ENCODE measurements at regions not wholly inside any gene's neighbourhood (a gene's known extent, or its start where the extent isn't known, plus 50 kb on each side); places are given as distances from the start of the nearest gene placed in this dataset.

DNA sequence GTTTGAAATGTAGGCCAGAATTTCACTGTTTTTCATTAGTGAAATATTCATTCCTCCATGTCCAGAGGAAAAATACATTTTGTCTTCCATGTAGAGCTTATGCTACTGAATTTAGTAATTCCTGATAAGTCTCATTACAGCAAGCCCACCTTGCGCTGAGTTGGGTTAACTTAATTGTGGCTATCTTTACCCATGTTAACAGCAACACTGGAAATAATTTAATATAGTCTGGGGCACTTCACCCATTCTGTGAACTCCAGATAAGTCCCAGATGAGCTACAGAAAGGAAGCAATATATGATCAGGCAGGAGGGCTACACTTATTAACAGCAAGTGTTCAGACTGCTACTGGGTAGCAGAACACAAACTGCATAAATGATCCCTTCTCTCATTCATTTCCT lies 270.1 kb upstream of the CNTN4 start:
- DNase-seq (ENCODE audit: low spot score) = no peak

DNA sequence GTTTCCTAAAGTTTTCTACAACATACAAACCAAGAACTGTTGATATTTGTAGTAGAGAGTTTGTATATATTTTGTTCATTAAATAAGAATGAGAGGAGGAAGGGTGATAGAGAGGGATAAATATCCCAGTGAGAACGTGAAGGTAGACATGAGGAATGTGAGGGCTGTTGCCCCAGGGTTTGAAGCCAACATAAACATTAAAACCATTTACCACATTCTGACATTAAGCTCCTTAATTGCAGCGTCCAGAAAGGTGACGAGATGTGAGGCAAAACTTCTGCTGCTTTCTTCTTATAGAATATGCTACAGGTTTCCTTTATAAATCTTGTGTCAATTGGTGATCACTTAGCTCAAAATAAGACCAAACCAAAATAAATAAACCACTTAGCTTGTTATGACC lies 267.8 kb upstream of the CNTN4 start:
- DNase-seq (ENCODE audit: low spot score) = no peak

DNA sequence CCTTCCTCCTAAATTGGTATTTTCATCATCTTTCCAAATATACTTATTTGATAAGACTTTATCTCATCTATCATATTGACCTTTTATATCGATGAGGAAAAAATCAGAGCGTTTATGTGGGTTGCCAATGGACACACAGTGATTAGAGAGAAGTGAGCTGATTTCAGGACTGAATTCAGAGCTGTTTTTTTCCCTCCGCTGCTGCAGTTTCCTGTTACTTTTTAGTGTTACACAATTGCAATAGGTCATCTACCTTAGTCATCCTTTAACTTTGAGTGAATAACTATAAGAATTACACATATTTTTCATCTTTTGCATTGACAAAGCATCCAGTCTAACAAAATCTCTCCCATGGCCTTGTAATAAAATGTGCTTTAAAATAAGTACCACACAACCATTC lies 266.3 kb upstream of the CNTN4 start:
- DNase-seq (ENCODE audit: low spot score) = no peak

GRCh38 chr3:1843111-1843510 lies 255.6 kb upstream of the CNTN4 start:
- no peak for DNase-seq (ENCODE audit: low spot score)

DNA sequence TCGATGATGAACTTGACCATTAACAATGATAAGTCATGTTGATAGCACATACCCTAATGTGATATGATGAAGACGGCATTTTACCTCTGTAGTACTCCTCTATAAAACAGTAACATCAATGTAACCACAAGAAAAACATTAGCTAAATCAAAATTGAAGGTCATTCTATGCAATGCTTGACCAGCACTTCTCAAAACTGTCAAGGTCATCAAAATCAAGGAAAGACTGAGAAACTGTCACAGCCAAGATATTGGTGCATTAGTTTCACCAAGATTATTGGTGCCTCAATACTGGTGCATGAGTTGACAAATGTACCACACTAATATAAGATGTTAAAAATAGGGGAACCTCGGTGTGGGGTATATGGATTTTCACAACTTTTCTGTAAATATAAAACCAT lies 251.1 kb upstream of the CNTN4 start:
- no peak for DNase-seq (ENCODE audit: low spot score)

DNA sequence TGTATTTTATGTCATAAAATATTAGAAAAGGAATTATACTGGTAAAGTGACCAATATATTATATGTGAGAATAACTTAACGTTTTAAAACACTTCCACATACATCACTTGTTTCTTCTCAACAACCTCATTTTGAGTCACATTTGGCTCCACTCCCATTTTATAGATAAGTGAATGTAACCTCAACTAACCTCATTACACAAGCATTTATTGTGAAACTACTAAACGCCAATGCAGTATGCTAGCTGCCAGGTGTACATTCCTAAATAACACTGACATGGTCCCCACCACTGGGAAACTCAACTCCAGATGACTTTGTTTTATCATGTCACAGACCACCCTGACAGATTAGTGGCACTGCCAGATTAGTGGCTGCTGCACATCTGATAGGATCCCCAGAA lies 249.7 kb upstream of the CNTN4 start:
- DNase-seq (ENCODE audit: low spot score) = no peak

GRCh38 chr3:1852950-1853349 lies 245.7 kb upstream of the CNTN4 start:
- no peak for DNase-seq (ENCODE audit: low spot score)

DNA sequence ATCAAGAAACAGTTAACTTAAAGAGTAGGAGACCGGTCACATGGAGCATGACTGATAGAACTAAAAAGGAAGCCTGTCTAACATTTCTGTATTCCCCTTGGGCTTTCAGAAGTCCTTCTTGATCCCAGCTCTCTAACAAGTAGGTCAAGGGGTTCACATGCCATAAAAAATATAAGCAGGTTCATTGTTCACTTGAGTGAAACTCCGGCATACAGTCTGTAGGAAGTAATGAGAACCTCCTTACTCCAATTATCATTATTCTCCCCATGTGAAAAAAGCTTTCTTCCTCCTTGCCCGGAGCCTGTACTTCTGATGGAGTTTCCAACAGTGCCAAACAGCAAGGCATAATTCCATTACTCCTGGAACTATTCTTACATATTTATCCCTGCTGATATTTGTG lies 242.8 kb upstream of the CNTN4 start:
- DNase-seq (ENCODE audit: low spot score) = no peak

DNA sequence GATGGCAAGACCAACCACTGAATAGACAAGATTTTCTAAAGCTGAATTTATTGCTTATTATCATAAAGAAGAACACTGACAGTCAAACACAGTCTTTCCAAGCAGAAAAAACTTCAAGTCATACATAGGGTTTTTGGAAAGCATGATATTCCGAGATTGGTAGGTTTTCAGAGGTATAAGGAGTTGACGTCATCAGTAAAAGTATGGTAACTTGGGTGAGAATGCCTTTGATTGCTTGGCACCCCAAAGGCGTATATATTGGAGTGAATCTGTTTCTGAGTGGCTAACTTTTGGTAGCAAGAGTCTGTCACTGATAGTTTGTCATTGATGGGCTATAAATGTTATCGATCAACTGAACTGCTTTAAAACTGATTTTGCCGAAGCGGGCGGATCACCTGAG lies 227.9 kb upstream of the CNTN4 start:
- no peak for DNase-seq (ENCODE audit: low spot score)

- DNase-seq (ENCODE audit: low spot score) = no peak
Measured at GRCh38 chr3:1883534-1883933, 215.1 kb upstream of the CNTN4 start.

DNA sequence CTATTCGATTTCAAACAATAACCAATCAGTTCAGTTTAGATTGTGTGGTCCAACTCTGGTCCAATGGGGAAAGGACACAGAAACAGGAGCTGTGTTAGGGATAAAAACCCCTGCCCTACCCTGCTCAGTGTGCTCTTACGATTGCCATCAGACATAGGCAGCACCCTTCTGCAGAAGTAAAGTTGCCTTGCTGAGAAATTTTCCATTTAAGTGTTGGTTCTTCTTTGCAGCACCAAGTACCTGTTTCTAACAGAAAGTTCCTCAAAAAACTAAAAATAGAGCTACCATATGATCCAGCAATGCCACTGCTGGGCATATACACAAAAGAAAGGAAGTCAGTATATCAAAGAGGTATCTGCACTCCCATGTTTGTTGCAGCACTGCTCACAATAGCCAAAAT lies 206.2 kb upstream of the CNTN4 start:
- DNase-seq (ENCODE audit: low spot score) = no peak

DNA sequence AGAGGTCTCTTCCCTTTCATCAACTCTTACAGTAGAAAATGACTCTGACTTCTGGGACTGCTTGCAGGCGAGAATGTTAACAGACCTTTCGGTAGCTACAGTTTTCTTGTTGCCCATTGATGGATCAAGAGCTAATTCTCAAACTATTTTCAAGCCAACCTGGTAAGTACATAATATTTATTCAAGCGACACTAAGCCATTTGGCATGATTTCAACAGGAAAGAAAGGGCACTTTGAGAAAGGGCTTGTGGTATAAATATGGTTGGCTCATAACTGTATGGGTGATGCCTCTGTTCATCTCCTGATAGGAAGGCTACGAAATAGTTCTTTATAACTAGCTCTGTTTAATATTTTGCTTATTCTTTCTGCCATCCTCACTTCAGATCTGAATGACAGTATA lies 196.2 kb upstream of the CNTN4 start:
- DNase-seq (ENCODE audit: low spot score) = no peak

- no peak for DNase-seq (ENCODE audit: low spot score)
Measured at GRCh38 chr3:1903111-1903510, 195.6 kb upstream of the CNTN4 start.

DNA sequence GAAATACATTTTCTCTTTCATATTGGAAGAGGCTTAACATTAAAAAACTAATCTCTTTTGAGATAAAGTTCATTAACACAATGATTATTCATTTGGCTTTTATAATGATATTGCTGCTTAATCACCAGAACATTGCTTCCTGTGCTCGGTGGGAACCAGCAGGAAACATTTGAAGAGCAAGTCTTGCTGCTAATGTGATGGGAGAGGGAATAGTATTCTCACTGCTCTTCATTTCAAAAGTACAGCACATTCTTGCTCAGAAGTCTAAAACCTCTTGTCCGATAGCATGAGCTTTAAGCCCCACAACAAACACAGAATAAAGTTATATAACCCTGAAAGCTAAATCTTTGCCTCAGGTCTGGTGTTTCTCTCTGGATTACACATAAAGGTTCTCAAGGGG lies 190.8 kb upstream of the CNTN4 start:
- no peak for DNase-seq (ENCODE audit: low spot score)

DNA sequence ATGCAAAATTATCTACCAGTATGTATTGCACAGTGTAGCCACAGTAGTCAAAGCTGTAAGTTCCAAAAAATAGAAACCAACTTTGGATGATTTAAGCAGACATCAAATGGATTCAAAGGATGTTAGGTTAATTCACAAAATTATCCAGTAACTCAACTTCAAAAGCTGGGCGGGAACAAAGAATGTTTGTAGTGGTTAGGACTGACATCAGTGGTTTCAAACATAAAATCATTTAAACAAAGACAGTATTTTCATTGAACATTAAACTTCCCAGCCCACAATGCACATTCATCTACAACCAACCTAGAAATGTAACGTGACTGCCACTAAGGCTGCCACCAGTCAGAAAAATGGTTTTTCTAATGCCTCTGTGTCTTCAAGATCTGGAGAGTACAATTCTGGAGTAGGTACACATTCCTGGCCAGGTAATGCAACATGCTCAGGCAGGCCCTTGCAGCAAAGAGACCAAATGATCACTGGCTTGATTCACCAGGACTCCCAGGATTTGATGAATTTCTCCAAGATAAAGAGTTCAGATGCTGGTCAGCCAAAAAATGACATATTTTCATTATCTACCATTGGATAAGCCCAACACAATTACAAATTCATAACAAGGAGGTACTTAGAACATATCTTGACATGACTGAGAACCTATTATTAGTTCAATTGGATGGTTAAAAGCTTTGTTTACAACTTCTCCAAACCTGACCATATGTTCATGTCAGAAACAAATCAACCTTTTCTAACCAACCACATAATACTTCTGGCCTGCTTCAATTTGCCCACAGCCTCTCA lies 189.8 kb upstream of the CNTN4 start:
- no peak for DNase-seq (ENCODE audit: low spot score)

- no peak for DNase-seq (ENCODE audit: low spot score)
Measured at GRCh38 chr3:1910322-1910721, 188.3 kb upstream of the CNTN4 start.

DNA sequence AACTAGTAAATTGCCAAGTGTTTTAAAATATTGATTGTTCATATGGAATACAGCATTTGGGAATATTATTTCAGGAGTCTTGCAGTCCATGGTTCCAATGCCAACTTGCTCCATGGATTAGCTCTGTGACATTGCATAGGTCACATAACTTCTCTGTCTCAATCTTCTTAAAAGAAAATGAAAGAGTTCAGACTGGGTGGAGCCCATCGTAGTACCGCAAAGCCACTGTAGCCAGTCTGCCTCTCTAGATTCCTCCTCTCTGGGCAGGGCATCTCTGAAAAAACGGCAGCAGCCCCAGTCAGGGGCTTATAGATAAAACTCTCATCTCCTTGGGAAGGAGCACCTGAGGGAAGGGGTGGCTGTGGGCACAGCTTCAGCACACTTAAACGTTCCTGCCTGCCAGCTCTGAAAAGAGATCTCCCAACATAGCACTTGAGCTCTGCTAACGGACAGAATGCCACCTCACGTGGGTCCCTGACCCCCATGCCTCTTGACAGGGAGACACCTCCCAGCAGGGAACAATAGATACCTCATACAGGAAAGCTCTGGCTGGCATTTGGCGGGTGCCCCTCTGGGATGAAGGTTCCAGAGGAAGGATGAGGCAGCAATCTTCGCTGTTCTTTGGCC lies 168.8 kb upstream of the CNTN4 start:
- DNase-seq (ENCODE audit: low spot score) = no peak

DNA sequence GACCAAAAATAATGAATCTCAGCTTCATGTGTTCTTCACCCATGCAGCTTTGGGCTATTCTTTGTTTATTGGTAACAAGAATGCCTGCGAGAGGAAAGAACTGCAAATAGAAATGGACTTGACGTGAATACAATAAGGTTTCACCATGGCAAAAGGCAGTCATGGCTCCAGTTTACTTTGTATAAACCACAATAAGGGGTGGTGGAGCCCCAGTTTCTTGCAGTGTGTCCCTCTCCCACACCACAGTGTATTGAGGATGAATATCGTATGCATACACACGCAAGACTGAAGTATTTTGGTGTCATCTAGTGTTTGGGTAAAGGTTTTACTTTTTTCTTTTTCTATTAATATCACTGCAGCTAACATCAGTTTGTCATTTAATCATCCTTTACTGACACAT lies 159.7 kb upstream of the CNTN4 start:
- no peak for DNase-seq (ENCODE audit: low spot score)

- DNase-seq (ENCODE audit: low spot score) = no peak
Measured at GRCh38 chr3:1942781-1943180, 155.9 kb upstream of the CNTN4 start.

DNA sequence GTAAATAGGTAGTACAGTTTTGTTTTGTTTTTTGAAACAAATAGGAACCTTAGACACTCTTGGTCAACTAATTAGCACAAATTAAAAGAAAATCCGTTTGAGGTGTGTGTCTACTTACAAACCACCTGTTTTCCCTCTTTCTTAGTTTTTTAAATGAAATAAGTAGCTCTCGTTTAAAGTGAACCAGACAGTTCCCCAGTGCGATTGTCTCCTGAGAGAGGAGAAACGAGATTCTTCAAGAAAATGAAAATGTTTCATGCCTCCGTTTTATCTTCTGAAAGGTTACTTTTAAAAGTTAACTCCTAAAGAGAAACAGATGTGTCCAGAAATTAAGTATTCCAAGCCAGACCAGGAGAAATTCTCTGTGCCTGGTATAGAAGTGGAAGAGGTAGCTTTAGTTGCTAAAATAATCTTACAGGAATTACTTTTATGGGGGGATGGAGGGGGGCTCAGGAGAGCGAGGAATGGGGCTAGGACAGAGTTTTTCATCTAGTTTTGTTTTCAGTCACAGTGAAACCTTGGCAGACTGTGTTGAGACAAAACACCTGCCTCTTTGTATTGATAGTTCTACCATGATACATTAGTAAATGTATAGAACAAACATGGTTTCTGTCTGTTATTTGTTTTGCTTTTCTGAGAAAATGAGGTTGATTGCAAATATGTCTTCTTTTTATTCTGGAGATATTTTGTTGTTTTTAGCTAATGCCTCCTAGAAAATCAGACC lies 155.1 kb upstream of the CNTN4 start:
- no peak for DNase-seq (ENCODE audit: low spot score)

GRCh38 chr3:1945698-1946097 lies 153.0 kb upstream of the CNTN4 start:
- DNase-seq (ENCODE audit: low spot score) = no peak

DNA sequence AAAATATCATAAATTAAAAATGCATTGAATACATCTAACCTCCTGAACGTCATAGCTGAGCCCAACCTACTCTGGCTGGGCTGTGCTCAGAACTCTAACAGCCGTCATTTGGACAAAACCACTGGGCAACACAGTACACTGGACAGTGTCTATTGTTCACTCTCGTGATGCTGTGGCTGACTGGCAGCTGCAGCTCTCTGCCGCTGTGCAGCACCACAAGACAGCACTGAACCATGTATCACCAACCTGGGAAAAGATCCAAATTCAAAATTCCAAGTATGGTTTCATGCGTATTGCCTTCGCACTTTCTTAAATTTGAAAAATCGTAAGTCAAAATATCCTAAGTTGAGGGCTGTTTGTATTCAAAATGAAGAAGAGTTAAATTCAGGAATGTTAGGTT lies 145.1 kb upstream of the CNTN4 start:
- no peak for DNase-seq (ENCODE audit: low spot score)

DNA sequence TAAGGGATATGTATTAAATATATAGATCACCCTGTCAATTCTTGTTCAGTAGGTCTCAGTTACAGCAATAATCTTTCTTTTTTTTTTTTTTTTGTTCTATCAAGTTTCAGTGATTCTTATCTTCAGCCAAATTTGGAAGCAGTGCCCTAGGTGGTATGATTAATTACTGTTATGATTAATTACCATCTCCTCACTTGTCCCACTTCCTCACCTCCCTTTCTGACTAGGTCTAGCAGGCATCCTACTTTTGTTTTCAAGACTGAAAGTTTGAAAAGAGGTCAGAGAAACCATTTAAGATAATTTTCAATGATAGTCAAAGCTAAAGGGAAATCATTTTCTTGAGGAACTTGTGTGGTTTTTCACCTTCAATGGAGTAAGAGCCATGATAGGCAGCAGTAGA lies 144.0 kb upstream of the CNTN4 start:
- DNase-seq (ENCODE audit: low spot score) = no peak

Measured in HuH-7.5 (cell line).